Astrocyte of the spinal cord (primary cell): ENCODE measurements at regions not wholly inside any gene's neighbourhood (a gene's known extent, or its start where the extent isn't known, plus 50 kb on each side); places are given as distances from the start of the nearest gene placed in this dataset.
"Not testable (repeated sequence)": the region's sequence is repeated elsewhere in the genome, so short reads cannot be mapped to it uniquely, and the experiment has no call there.

Experiments used
- DNase-seq: peaks from one replicate; pipeline ENCODE4 v3.0.0; 2011; ENCODE audit warnings: low read depth, low spot score
- H3K4me3 ChIP-seq: 2 replicates; pipeline ENCODE4 v1.5.1; 2011; ENCODE audit warnings: low read depth, mild to moderate bottlenecking, low read length, moderate library complexity
- CTCF ChIP-seq: IDR thresholded peaks from 2 replicates; pipeline ENCODE4 v1.5.1; 2012; ENCODE audit warnings: low read depth, mild to moderate bottlenecking, low read length, inconsistent platforms
- in situ Hi-C: cut with HindIII; loops from 2 replicates; pipeline ENCODE4 v1.10.0; 2017; ENCODE audit warnings: low sequenced_read_pairs

DNA sequence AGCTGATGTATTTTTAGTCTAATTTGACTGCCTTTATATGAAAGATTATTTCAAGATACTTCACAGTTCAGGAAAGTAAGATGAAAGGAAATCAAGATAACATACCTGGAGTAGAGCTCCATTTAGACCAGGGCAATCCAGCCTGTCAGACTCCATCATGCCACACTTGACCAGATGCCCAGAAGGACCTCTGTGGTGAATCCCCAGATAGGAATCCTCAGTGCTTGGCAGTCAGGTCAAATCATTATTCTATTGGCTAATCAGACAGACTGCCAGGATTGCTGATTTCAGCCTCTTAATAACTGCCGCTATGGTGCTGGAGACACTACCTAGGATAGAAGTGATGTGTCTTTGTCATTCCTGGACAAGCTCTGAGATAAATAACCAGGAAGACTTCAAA lies 404.2 kb downstream of the STK39 start:
- no peak overlapping the region for H3K4me3 ChIP-seq
- in situ Hi-C loops, result no loop called here
- DNase-seq, result no peak
- no peak for TF ChIP-seq CTCF

GRCh38 chr2:167842047-167842446 lies 405.3 kb downstream of the STK39 start:
- no peak for DNase-seq
- no peak for TF ChIP-seq CTCF
- in situ Hi-C loops, result no loop called here
- H3K4me3 ChIP-seq, result no peak overlapping the region

- in situ Hi-C loops, DNase-seq, H3K4me3 ChIP-seq: not testable (repeated sequence)
These were observed 412.1 kb downstream of the STK39 start for GRCh38 chr2:167835290-167835689.

DNA sequence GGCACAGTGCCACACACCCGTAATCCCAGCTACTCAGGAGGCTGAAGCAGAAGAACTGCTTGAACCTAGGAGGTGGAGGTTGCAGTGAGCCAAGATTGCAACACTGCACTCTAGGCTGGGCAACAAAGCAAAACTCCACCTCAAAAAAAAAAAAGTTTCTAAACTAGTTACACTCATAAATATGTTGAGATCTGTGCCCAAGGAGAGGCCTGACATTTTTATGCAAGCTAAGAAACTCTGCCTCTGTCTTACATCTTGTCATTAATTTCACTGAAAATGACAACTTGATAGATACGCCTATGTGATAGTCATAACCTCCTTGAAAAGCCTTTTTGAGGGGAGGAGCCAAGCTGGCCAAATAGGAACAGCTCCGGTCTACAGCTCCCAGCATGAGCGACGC lies 412.7 kb downstream of the STK39 start:
- in situ Hi-C loops, result no loop called here
- TF ChIP-seq CTCF, result no peak
- no peak overlapping the region for H3K4me3 ChIP-seq
- DNase-seq, result no peak

- TF ChIP-seq CTCF, result no peak
- in situ Hi-C loops, result no loop called here
- H3K4me3 ChIP-seq, result no peak overlapping the region
- DNase-seq, result peak; percentile 15
These were observed 414.1 kb downstream of the STK39 start for GRCh38 chr2:167833294-167833693.

GRCh38 chr2:167832868-167833287 lies 414.5 kb downstream of the STK39 start:
- no peak overlapping the region for H3K4me3 ChIP-seq
- no peak for TF ChIP-seq CTCF
- DNase-seq, result no peak
- in situ Hi-C loops, result no loop called here

- no peak overlapping the region for H3K4me3 ChIP-seq
- in situ Hi-C loops, result no loop called here
- no peak for TF ChIP-seq CTCF
- no peak for DNase-seq
These were observed 419.9 kb downstream of the STK39 start for GRCh38 chr2:167827352-167828097.
